ENCODE measurements at regions not wholly inside any gene's neighbourhood (a gene's known extent, or its start where the extent isn't known, plus 50 kb on each side); places are given as distances from the start of the nearest gene placed in this dataset.

DNA sequence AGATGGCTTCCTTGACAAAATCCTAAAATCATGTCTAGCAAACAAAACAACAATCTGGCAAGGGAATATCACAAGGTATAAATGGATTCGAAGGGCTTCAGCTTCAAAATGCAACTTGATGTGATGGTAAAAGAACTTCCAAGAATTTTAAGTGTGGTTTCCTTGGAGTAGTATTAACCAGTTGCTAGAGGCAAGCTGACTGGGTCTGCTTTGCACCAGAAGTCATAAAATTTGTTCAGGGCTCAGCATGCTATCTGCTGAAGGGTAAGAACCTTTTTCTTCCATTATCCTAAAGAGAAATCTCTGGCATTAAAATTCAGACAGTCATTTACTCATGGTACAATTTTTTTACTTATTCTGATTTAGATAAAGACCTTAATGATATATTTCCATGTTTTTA lies 516.7 kb downstream of the TXNL1 start:
- no peak for FAIRE-seq

GRCh38 chr18:56120782-56121181 lies 517.6 kb downstream of the TXNL1 start:
- WGBS (ENCODE audit: missing lambda C conversion rate) = 49% methylated on average over 3 of the region's 3 CpGs
- Histone ChIP-seq H3K9me3 (no peaks in the 10 kb centered on the region), H3K27ac (no peak overlapping the region), H3K4me1 (no peaks in the 10 kb centered on the region), H3K4me2 (no peak overlapping the region), H3K4me3 (no peak overlapping the region)
- POLR2A ChIA-PET = no interaction called here
- DNase-seq (ENCODE audit: low read depth in 1 of 2, low spot score in 1 of 2) (no peak), ATAC-seq (no peak), FAIRE-seq (no peak)
- TF ChIP-seq HDAC2 (IDR thresholded peaks at IDR 0.05) (no peak), HOXB5 (CRISPR knock-in tag; IDR thresholded peaks at IDR 0.05) (no peak), BCL3 (IDR thresholded peaks at IDR 0.05) (no peak), USF2 (IDR thresholded peaks at IDR 0.05) (no peak), ZSCAN20 (CRISPR knock-in tag; IDR thresholded peaks at IDR 0.05) (no peak), FOSL2 (IDR thresholded peaks at IDR 0.05) (no peak), FOSL2 (CRISPR knock-in tag; IDR thresholded peaks at IDR 0.05) (no peak), CEBPB (IDR thresholded peaks at IDR 0.05) (no peak), TP53 (CRISPR knock-in tag; IDR thresholded peaks at IDR 0.05) (no peak), CTCF (IDR thresholded peaks at IDR 0.05) (no peak), EHMT2 (IDR thresholded peaks at IDR 0.05; ENCODE audit: low read depth) (no peak), REST (IDR thresholded peaks at IDR 0.05) (no peak), ZFP36 (IDR thresholded peaks at IDR 0.05; ENCODE audit: borderline replicate concordance, partially characterized antibody) (no peak)
- CTCF ChIA-PET = no interaction called here

More for the DNA sequence above, 516.7 kb downstream of the TXNL1 start:
- Histone ChIP-seq H3K9me3 (no peaks in the 10 kb centered on the region), H3K4me1 (no peaks in the 10 kb centered on the region), H3K4me2 (no peak overlapping the region), H3K4me3 (no peak overlapping the region), H3K27ac (no peak overlapping the region)
- ATAC-seq (no peak), DNase-seq (ENCODE audit: low read depth in 1 of 2, low spot score in 1 of 2) (no peak)
- 0% methylated on average over 1 of the region's 1 CpG for WGBS (ENCODE audit: missing lambda C conversion rate)
- TF ChIP-seq BHLHE40 (IDR thresholded peaks at IDR 0.05; ENCODE audit: low read depth, low read length) (no peak), RCOR1 (IDR thresholded peaks at IDR 0.05; ENCODE audit: low read depth, low read length) (no peak), JUNB (IDR thresholded peaks at IDR 0.05) (no peak), CBX2 (IDR thresholded peaks at IDR 0.05; ENCODE audit: borderline replicate concordance, low read depth) (no peak), POLR2A (IDR thresholded peaks at IDR 0.05; ENCODE audit: low read length) (no peak), POLR2AphosphoS2 (conservative IDR thresholded peaks at IDR 0.05; ENCODE audit: low read length) (no peak), MAFK (IDR thresholded peaks at IDR 0.05; ENCODE audit: partially characterized antibody) (no peak), MYC (IDR thresholded peaks at IDR 0.05; ENCODE audit: borderline replicate concordance, low read length) (no peak), CEBPB (IDR thresholded peaks at IDR 0.05) (no peak), HOXA7 (CRISPR knock-in tag; IDR thresholded peaks at IDR 0.05) (no peak), SMC3 (IDR thresholded peaks at IDR 0.05) (no peak), NFE2L2 (conservative IDR thresholded peaks at IDR 0.05; ENCODE audit: low read length) (no peak)
- ChIA-PET CTCF (no interaction called here), POLR2A (no interaction called here)
